ENCODE measurements at regions not wholly inside any gene's neighbourhood (a gene's known extent, or its start where the extent isn't known, plus 50 kb on each side); places are given as distances from the start of the nearest gene placed in this dataset.
"Not testable (repeated sequence)": the region's sequence is repeated elsewhere in the genome, so short reads cannot be mapped to it uniquely, and the experiment has no call there.

- H3K4me3 ChIP-seq (ENCODE audit: low read depth, low read length) = no peak overlapping the region
- ChIA-PET CTCF (no interaction called here), POLR2A (no interaction called here)
- no peaks in the 10 kb centered on the region for H3K4me1 ChIP-seq (ENCODE audit: control insufficient read depth, insufficient read depth, low read length)
- H3K9me3 ChIP-seq (ENCODE audit: control insufficient read depth, insufficient read depth, low read depth, low read length) = no peaks in the 10 kb centered on the region
- no peaks in the 10 kb centered on the region for H3K36me3 ChIP-seq (ENCODE audit: control insufficient read depth in 2 of 2, insufficient read depth in 1 of 2, low read length in 2 of 2)
- H3K27ac ChIP-seq (ENCODE audit: extremely low read depth, low read depth, low read length) = no peak overlapping the region
- no peak for TF ChIP-seq ZNF501 (tag by site-specific recombination; IDR thresholded peaks at IDR 0.05)
Measured at GRCh38 chr2:62654876-62655359, 50.6 kb upstream of the EHBP1 start.

- Histone ChIP-seq H3K4me3 (ENCODE audit: low read depth, low read length) (no peak overlapping the region), H3K27ac (ENCODE audit: extremely low read depth, low read depth, low read length) (no peak overlapping the region), H3K36me3 (ENCODE audit: control insufficient read depth in 2 of 2, insufficient read depth in 1 of 2, low read length in 2 of 2) (no peaks in the 10 kb centered on the region), H3K4me1 (ENCODE audit: control insufficient read depth, insufficient read depth, low read length) (no peaks in the 10 kb centered on the region), H3K9me3 (ENCODE audit: control insufficient read depth, insufficient read depth, low read depth, low read length) (no peaks in the 10 kb centered on the region)
- ChIA-PET POLR2A (no interaction called here), CTCF (no interaction called here)
- TF ChIP-seq ZNF391 (tag by site-specific recombination; IDR thresholded peaks at IDR 0.05; ENCODE audit: borderline replicate concordance, low read depth) = no peak
- TF ChIP-seq BCL6B (tag by site-specific recombination; IDR thresholded peaks at IDR 0.05) = no peak
- no peak for TF ChIP-seq ZNF704 (tag by site-specific recombination; IDR thresholded peaks at IDR 0.05)
- TF ChIP-seq KLF10 (tag by site-specific recombination; IDR thresholded peaks at IDR 0.05) = no peak
- TF ChIP-seq SCRT1 (tag by site-specific recombination; IDR thresholded peaks at IDR 0.05; ENCODE audit: borderline replicate concordance) = no peak
- TF ChIP-seq ZEB2 (tag by site-specific recombination; IDR thresholded peaks at IDR 0.05) = no peak
Measured at GRCh38 chr2:62654423-62654791, 51.1 kb upstream of the EHBP1 start.

- TF ChIP-seq PRDM6 (tag by site-specific recombination; IDR thresholded peaks at IDR 0.05) (no peak), ZEB2 (tag by site-specific recombination; IDR thresholded peaks at IDR 0.05) (no peak), ZFP41 (tag by site-specific recombination; IDR thresholded peaks at IDR 0.05; ENCODE audit: borderline replicate concordance) (no peak), IKZF3 (tag by site-specific recombination; IDR thresholded peaks at IDR 0.05) (no peak)
- no peak overlapping the region for H3K4me3 ChIP-seq (ENCODE audit: low read depth, low read length)
- ChIA-PET CTCF (no interaction called here), POLR2A (no interaction called here)
- H3K27ac ChIP-seq (ENCODE audit: extremely low read depth, low read depth, low read length) = no peak overlapping the region
- H3K36me3 ChIP-seq (ENCODE audit: control insufficient read depth in 2 of 2, insufficient read depth in 1 of 2, low read length in 2 of 2) = no peaks in the 10 kb centered on the region
- no peaks in the 10 kb centered on the region for H3K4me1 ChIP-seq (ENCODE audit: control insufficient read depth, insufficient read depth, low read length)
- no peaks in the 10 kb centered on the region for H3K9me3 ChIP-seq (ENCODE audit: control insufficient read depth, insufficient read depth, low read depth, low read length)
Measured at GRCh38 chr2:62653582-62654422, 51.7 kb upstream of the EHBP1 start.

GRCh38 chr2:62649087-62649486 is 56.4 kb upstream of the EHBP1 start:
- CTCF ChIA-PET; POLR2A ChIA-PET; H3K4me3 ChIP-seq (ENCODE audit: low read depth, low read length): not testable (repeated sequence)

More at GRCh38 chr2:62649087-62649486, 56.4 kb upstream of the EHBP1 start:
- not testable (repeated sequence) for H3K4me1 ChIP-seq (ENCODE audit: control insufficient read depth, insufficient read depth, low read length); H3K9me3 ChIP-seq (ENCODE audit: control insufficient read depth, insufficient read depth, low read depth, low read length); H3K36me3 ChIP-seq (ENCODE audit: control insufficient read depth in 2 of 2, insufficient read depth in 1 of 2, low read length in 2 of 2); H3K27ac ChIP-seq (ENCODE audit: extremely low read depth, low read depth, low read length)

Measured in HEK293 (cell line).